ENCODE measurements at regions not wholly inside any gene's neighbourhood (a gene's known extent, or its start where the extent isn't known, plus 50 kb on each side); places are given as distances from the start of the nearest gene placed in this dataset.
A peak's percentile ranks its signal among the peaks of the same experiment; 100 is the strongest.
"Not testable (repeated sequence)": the region's sequence is repeated elsewhere in the genome, so short reads cannot be mapped to it uniquely, and the experiment has no call there.

- DNase-seq: peak; percentile 55
Measured at GRCh38 chr5:107772418-107773310, 101.9 kb upstream of the EFNA5 start.

GRCh38 chr5:107771926-107772325 lies 101.2 kb upstream of the EFNA5 start:
- no peak for DNase-seq

- DNase-seq: no peak
Measured at GRCh38 chr5:107770051-107770450, 99.3 kb upstream of the EFNA5 start.

GRCh38 chr5:107769519-107769918 lies 98.8 kb upstream of the EFNA5 start:
- DNase-seq: no peak

- DNase-seq: peak; percentile 44
Measured at GRCh38 chr5:107766972-107767371, 96.2 kb upstream of the EFNA5 start.

- peak; percentile 91 for DNase-seq
Measured at GRCh38 chr5:107766439-107766838, 95.7 kb upstream of the EFNA5 start.

- DNase-seq: no peak
Measured at GRCh38 chr5:107765805-107766063, 95.0 kb upstream of the EFNA5 start.

- DNase-seq: no peak
Measured at GRCh38 chr5:107764976-107765804, 94.5 kb upstream of the EFNA5 start.

- no peak for DNase-seq
Measured at GRCh38 chr5:107764282-107764681, 93.5 kb upstream of the EFNA5 start.

- no peak for DNase-seq
Measured at GRCh38 chr5:107753427-107753826, 82.7 kb upstream of the EFNA5 start.

- no peak for DNase-seq
Measured at GRCh38 chr5:107744418-107745330, 73.9 kb upstream of the EFNA5 start.

- DNase-seq: no peak
Measured at GRCh38 chr5:107743373-107744000, 72.8 kb upstream of the EFNA5 start.

- DNase-seq: peak; percentile 91
Measured at GRCh38 chr5:107739661-107740060, 68.9 kb upstream of the EFNA5 start.

GRCh38 chr5:107736638-107737037 lies 65.9 kb upstream of the EFNA5 start:
- DNase-seq: no peak

GRCh38 chr5:107736089-107736488 lies 65.4 kb upstream of the EFNA5 start:
- not testable (repeated sequence) for DNase-seq

- DNase-seq: no peak
Measured at GRCh38 chr5:107735558-107735957, 64.8 kb upstream of the EFNA5 start.

- DNase-seq: peak; percentile 14
Measured at GRCh38 chr5:107726896-107727295, 56.2 kb upstream of the EFNA5 start.

- no peak for DNase-seq
Measured at GRCh38 chr5:107724642-107725041, 53.9 kb upstream of the EFNA5 start.

GRCh38 chr5:107721241-107721640 lies 50.5 kb upstream of the EFNA5 start:
- not testable (repeated sequence) for DNase-seq

All from OCI-M1 (cell line).